SK-N-SH (cell line): ENCODE measurements at regions not wholly inside any gene's neighbourhood (a gene's known extent, or its start where the extent isn't known, plus 50 kb on each side); places are given as distances from the start of the nearest gene placed in this dataset.
A peak's percentile ranks its signal among the peaks of the same experiment; 100 is the strongest.

Experiments used
- CTCF ChIA-PET: fragments of 300-600, 350-600 bp; formaldehyde crosslinking; extraction: SDS; loops from one replicate; lab custom pipeline; 2021; lab: Yijun Ruan, JAX
- POLR2A ChIA-PET: fragments of 350-600 bp; sonication (Branson Sonifier 250); formaldehyde crosslinking; extraction: SDS; loops from one replicate; lab custom pipeline; 2020; ENCODE audit warnings: antibody characterized with exemption, inconsistent platforms; lab: Yijun Ruan, JAX
- DNase-seq: peaks from one replicate; pipeline ENCODE4 v3.0.0; 2012
- H2AFZ ChIP-seq: fragments of 200-600 bp; sonication (generic); 2 replicates; pipeline ENCODE4 v1.8.1; 2016; ENCODE audit warnings: antibody characterized with exemption, mild to moderate bottlenecking, low read depth
- H3F3A ChIP-seq: fragments of 200-600 bp; sonication (generic); replicated peaks from 2 replicates; pipeline ENCODE3; 2016; ENCODE audit warnings: antibody characterized with exemption, mild to moderate bottlenecking; ENCODE audit not compliant: insufficient read depth
- H3K27ac ChIP-seq, 2 experiments: fragments of 200-500 bp in 1 of 2; fragments of 200-600 bp in 1 of 2; sonication (Bioruptor generic) in 1 of 2; sonication (generic), shearing (Covaris generic) in 1 of 2; 2 replicates each; pipeline versions ENCODE4 v1.5.1 to v1.6.1; 2014 to 2016; ENCODE audit warnings: low read depth in 2 of 2, inconsistent platforms in 1 of 2, low read length in 1 of 2, mild to moderate bottlenecking in 1 of 2, mixed read lengths in 1 of 2
- H3K27me3 ChIP-seq: fragments of 200-600 bp; sonication (generic), shearing (Covaris generic); 2 replicates; pipeline ENCODE4 v1.6.1; 2016; ENCODE audit warnings: mixed run types; ENCODE audit not compliant: insufficient read depth
- H3K36me3 ChIP-seq, 2 experiments: fragments of 200-500 bp in 1 of 2; fragments of 200-600 bp in 1 of 2; sonication (Bioruptor generic) in 1 of 2; sonication (generic) in 1 of 2; replicated peaks in 1 of 2; 2 replicates each; pipeline versions ENCODE3 to v1.5.1; 2014 to 2016; ENCODE audit warnings: low read length in 1 of 2, mild to moderate bottlenecking in 1 of 2; ENCODE audit not compliant: insufficient read depth in 2 of 2, control insufficient read depth in 1 of 2
- H3K4me1 ChIP-seq, 2 experiments: fragments of 200-500 bp in 1 of 2; fragments of 200-600 bp in 1 of 2; sonication (Bioruptor generic) in 1 of 2; sonication (generic), shearing (Covaris generic) in 1 of 2; 2 replicates each; pipeline versions ENCODE4 v1.5.1 to v1.6.1; 2014 to 2016; ENCODE audit warnings: low read depth in 1 of 2, low read length in 1 of 2, mixed run types in 1 of 2; ENCODE audit not compliant: insufficient read depth in 2 of 2, control insufficient read depth in 1 of 2
- H3K4me2 ChIP-seq: fragments of 200-600 bp; sonication (generic), shearing (Covaris generic); 2 replicates; pipeline ENCODE4 v1.6.1; 2017; ENCODE audit warnings: mixed run types
- H3K4me3 ChIP-seq, 2 experiments: fragments of 200-500 bp in 1 of 2; fragments of 200-600 bp in 1 of 2; sonication (Bioruptor generic) in 1 of 2; sonication (generic), shearing (Covaris generic) in 1 of 2; 2 replicates each; pipeline versions ENCODE4 v1.5.1 to v1.8.1; 2014 to 2016; ENCODE audit warnings: low read depth in 2 of 2, inconsistent platforms in 1 of 2, low read length in 1 of 2, mild to moderate bottlenecking in 1 of 2, mixed read lengths in 1 of 2, moderate library complexity in 1 of 2
- H3K79me2 ChIP-seq: fragments of 200-600 bp; sonication (generic); 2 replicates; pipeline ENCODE4 v1.8.1; 2017; ENCODE audit warnings: mild to moderate bottlenecking; ENCODE audit not compliant: insufficient read depth
- H3K9ac ChIP-seq: fragments of 200-600 bp; sonication (generic); 2 replicates; pipeline ENCODE4 v1.6.1; 2017; ENCODE audit warnings: mixed run types
- H3K9me2 ChIP-seq: fragments of 200-600 bp; sonication (generic); 2 replicates; pipeline ENCODE4 v1.6.1; 2017; ENCODE audit warnings: mixed run types
- H3K9me3 ChIP-seq: fragments of 200-600 bp; sonication (generic); 2 replicates; pipeline ENCODE4 v1.6.1; 2017; ENCODE audit warnings: mixed run types, mild to moderate bottlenecking, moderate library complexity
- H4K20me1 ChIP-seq: fragments of 200-600 bp; sonication (generic); 2 replicates; pipeline ENCODE4 v1.6.1; 2017; ENCODE audit warnings: mild to moderate bottlenecking, mixed run types; ENCODE audit not compliant: insufficient read depth
- CTCF ChIP-seq: fragments of 200-600 bp; sonication (generic); IDR thresholded peaks from 2 replicates; pipeline ENCODE4 v1.6.1; 2017; ENCODE audit warnings: antibody characterized with exemption, mild to moderate bottlenecking, moderate library complexity
- ELF1 ChIP-seq: IDR thresholded peaks from 2 replicates; pipeline ENCODE4 v1.4.0; 2012
- FOXM1 ChIP-seq: IDR thresholded peaks from 2 replicates; pipeline ENCODE4 v1.4.0; 2012; ENCODE audit warnings: low read depth, mild to moderate bottlenecking
- GABPA ChIP-seq: IDR thresholded peaks from 2 replicates; pipeline ENCODE4 v1.4.0; 2012; ENCODE audit warnings: low read depth, mild to moderate bottlenecking
- GATA2 ChIP-seq: sonication (generic); formaldehyde crosslinking; IDR thresholded peaks from 2 replicates; pipeline ENCODE4 v1.5.0; 2020; ENCODE audit warnings: mild to moderate bottlenecking, missing genetic modification reagents
- IRF3 ChIP-seq: fragments of 150-350 bp; IDR thresholded peaks from 2 replicates; pipeline ENCODE4 v1.6.1; 2016; ENCODE audit warnings: mild to moderate bottlenecking, low read depth, low read length
- MEF2A ChIP-seq: IDR thresholded peaks from 2 replicates; pipeline ENCODE4 v1.4.0; 2012; ENCODE audit warnings: low read depth, borderline replicate concordance
- NRF1 ChIP-seq: IDR thresholded peaks from 2 replicates; pipeline ENCODE4 v1.6.1; 2012; ENCODE audit warnings: low read depth, mild to moderate bottlenecking, low read length
- RAD21 ChIP-seq: IDR thresholded peaks from 2 replicates; pipeline ENCODE4 v1.6.1; 2012; ENCODE audit warnings: mild to moderate bottlenecking, low read length
- SMC3 ChIP-seq: IDR thresholded peaks from 2 replicates; pipeline ENCODE4 v1.6.1; 2012; ENCODE audit warnings: low read depth, low read length, improper control_type of control experiment
- WGBS: methylation state at CpG from one replicate; pipeline ENCODE4 v1.1.6; 2017; ENCODE audit warnings: low lambda C conversion rate; 5-methylcytosine and 5-hydroxymethylcytosine counted together
- TF ChIP-seq, protein P1 (sequence below): IDR thresholded peaks from 2 replicates; pipeline ENCODE4; 2012

GRCh38 chr6:141989706-141989959 is 143.1 kb upstream of the GJE1 start (continued):
- TF ChIP-seq CTCF, result no peak
- no peak for TF ChIP-seq RAD21
- no peak for TF ChIP-seq GATA2 (CRISPR knock-in tag)
- no peak for TF ChIP-seq GABPA
- TF ChIP-seq IRF3, result no peak
- TF ChIP-seq FOXM1, result no peak
- TF ChIP-seq MEF2A, result no peak
- TF ChIP-seq, all 33 proteins: peak for 0

GRCh38 chr6:141988954-141989705 is 143.6 kb upstream of the GJE1 start:
- 0 out of 4 replicates have a peak, but pooled peaks cover 0 to 3% of the 10 kb centered on the region in 2 experiments for H3K4me1 ChIP-seq
- H4K20me1 ChIP-seq, result no peaks in the 10 kb centered on the region
- H3K4me2 ChIP-seq, result no peak overlapping the region
- no peak overlapping the region; a peak in 1 of 4 replicates for H3K4me3 ChIP-seq
- ChIA-PET CTCF (interaction anchor here (0.6 to 3.0 kb wide), 12 partner anchors 12 to 257 kb away, joined by 3 to 26 read pairs (median 3); no protein-coding TSS in a partner anchor), POLR2A (no interaction called here)
- peaks cover 5% of the 10 kb centered on the region for H3F3A ChIP-seq
- peak; percentile 27 for DNase-seq
- peak overlapping the region in 1 of 2 experiments; percentile 49; a peak in 1 of 4 replicates for H3K27ac ChIP-seq
- H3K9me2 ChIP-seq, result no peaks in the 10 kb centered on the region
- WGBS, result 33% methylated on average over 2 of the region's 2 CpGs
- peak; percentile 79 for TF ChIP-seq CTCF
- no peak for TF ChIP-seq NRF1
- TF ChIP-seq SMC3, result peak; percentile 75
- peak; percentile 67 for TF ChIP-seq RAD21
- TF ChIP-seq, protein P1, sequence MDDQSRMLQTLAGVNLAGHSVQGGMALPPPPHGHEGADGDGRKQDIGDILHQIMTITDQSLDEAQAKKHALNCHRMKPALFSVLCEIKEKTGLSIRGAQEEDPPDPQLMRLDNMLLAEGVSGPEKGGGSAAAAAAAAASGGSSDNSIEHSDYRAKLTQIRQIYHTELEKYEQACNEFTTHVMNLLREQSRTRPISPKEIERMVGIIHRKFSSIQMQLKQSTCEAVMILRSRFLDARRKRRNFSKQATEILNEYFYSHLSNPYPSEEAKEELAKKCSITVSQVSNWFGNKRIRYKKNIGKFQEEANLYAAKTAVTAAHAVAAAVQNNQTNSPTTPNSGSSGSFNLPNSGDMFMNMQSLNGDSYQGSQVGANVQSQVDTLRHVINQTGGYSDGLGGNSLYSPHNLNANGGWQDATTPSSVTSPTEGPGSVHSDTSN, result peak; percentile 12; the same call in 1 of the 2 replicates
- no peak for TF ChIP-seq FOXM1
- TF ChIP-seq ELF1, result peak; percentile 65
- H3K36me3 ChIP-seq, result peaks cover 0 to 8% of the 10 kb centered on the region in 2 experiments
- H2AFZ ChIP-seq, result no peak overlapping the region
- no peaks in the 10 kb centered on the region for H3K27me3 ChIP-seq
- H3K79me2 ChIP-seq, result peaks cover 27% of the 10 kb centered on the region
- H3K9me3 ChIP-seq, result no peaks in the 10 kb centered on the region
- H3K9ac ChIP-seq, result no peak overlapping the region
